ENCODE measurements at regions not wholly inside any gene's neighbourhood (a gene's known extent, or its start where the extent isn't known, plus 50 kb on each side); places are given as distances from the start of the nearest gene placed in this dataset.

DNA sequence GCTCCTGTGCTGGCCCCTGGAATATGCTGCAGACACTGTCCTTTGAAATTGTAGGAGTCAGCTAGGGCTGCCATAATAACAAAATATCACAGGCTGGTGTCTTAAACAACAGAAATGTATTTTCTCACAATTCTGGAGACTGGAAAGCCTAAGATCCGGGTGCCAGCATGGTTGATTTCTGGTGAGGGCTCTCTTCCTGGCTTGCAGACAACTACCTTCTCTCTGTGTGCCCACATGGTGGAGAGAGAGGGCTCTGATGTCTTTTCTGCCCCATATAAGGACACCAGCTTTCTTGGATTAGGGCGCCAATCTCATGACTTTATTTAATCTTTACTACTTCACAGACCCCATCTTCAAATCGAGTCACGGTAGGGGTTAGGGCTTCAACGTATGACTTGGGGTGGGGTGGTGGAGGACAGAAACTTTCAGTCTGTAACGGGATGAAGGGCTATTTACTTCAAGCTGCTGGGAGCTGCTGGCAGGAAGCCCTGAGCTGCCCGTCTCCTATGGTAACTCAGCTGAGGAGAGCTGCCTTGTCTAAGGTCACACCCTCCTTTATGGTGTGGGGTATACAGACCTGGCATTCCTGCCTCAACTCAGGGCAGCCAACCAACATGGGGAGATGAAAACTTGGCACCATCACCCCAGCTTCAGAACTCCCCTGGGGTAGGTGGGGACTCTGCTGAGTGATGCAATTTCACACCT lies 142.9 kb upstream of the ZBED5 start (continued):
- TF ChIP-seq RELA (IDR thresholded peaks at IDR 0.05; ENCODE audit: borderline replicate concordance, partially characterized antibody) (no peak), USF2 (IDR thresholded peaks at IDR 0.05; ENCODE audit: borderline replicate concordance, low read depth, low read length) (no peak), RBBP5 (conservative IDR thresholded peaks at IDR 0.05) (no peak)
- TF ChIP-seq, protein P1, sequence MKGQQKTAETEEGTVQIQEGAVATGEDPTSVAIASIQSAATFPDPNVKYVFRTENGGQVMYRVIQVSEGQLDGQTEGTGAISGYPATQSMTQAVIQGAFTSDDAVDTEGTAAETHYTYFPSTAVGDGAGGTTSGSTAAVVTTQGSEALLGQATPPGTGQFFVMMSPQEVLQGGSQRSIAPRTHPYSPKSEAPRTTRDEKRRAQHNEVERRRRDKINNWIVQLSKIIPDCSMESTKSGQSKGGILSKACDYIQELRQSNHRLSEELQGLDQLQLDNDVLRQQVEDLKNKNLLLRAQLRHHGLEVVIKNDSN (IDR thresholded peaks at IDR 0.05; ENCODE audit: borderline replicate concordance, extremely low read length, insufficient read depth, low read depth, low read length) = no peak
- TF ChIP-seq, protein P2, sequence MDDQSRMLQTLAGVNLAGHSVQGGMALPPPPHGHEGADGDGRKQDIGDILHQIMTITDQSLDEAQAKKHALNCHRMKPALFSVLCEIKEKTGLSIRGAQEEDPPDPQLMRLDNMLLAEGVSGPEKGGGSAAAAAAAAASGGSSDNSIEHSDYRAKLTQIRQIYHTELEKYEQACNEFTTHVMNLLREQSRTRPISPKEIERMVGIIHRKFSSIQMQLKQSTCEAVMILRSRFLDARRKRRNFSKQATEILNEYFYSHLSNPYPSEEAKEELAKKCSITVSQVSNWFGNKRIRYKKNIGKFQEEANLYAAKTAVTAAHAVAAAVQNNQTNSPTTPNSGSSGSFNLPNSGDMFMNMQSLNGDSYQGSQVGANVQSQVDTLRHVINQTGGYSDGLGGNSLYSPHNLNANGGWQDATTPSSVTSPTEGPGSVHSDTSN (IDR thresholded peaks at IDR 0.05; ENCODE audit: insufficient replicate concordance, low read depth, low read length) = no peak
- TF ChIP-seq, protein P3, sequence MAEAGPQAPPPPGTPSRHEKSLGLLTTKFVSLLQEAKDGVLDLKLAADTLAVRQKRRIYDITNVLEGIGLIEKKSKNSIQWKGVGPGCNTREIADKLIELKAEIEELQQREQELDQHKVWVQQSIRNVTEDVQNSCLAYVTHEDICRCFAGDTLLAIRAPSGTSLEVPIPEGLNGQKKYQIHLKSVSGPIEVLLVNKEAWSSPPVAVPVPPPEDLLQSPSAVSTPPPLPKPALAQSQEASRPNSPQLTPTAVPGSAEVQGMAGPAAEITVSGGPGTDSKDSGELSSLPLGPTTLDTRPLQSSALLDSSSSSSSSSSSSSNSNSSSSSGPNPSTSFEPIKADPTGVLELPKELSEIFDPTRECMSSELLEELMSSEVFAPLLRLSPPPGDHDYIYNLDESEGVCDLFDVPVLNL (IDR thresholded peaks at IDR 0.05; ENCODE audit: low read depth, low read length) = no peak

- Histone ChIP-seq H3K79me2 (ENCODE audit: control insufficient read depth, insufficient read depth, low read length) (no peaks in the 10 kb centered on the region), H3K4me2 (ENCODE audit: control insufficient read depth, insufficient read depth) (no peak overlapping the region), H3K36me3 (ENCODE audit: control insufficient read depth in 2 of 2, insufficient read depth in 2 of 2, low read length in 1 of 2) (no peaks in the 10 kb centered on the region), H2AFZ (ENCODE audit: control insufficient read depth, low read depth, low read length) (no peak overlapping the region), H3K27me3 (replicated peaks in 1 of 2; ENCODE audit: control insufficient read depth in 2 of 2, insufficient read depth in 2 of 2, low read length in 1 of 2) (no peaks in the 10 kb centered on the region; a peak in 4 of 4 replicates), H3K9me3 (replicated peaks; ENCODE audit: control insufficient read depth, insufficient read depth, low read length) (no peaks in the 10 kb centered on the region), H4K20me1 (ENCODE audit: control insufficient read depth, insufficient read depth) (no peaks in the 10 kb centered on the region), H3K27ac (ENCODE audit: control insufficient read depth, insufficient read depth) (no peak overlapping the region), H3K9ac (ENCODE audit: control insufficient read depth, insufficient read depth, low read length) (no peak overlapping the region), H3K4me1 (ENCODE audit: control insufficient read depth, insufficient read depth, low read length) (no peaks in the 10 kb centered on the region), H3K4me3 (no peak overlapping the region)
- FAIRE-seq = no peak
- ChIA-PET CTCF (no interaction called here), POLR2A (no interaction called here), RAD21 (ENCODE audit: unreplicated experiment) (no interaction called here), SMC1A (ENCODE audit: uncharacterized antibody, unreplicated experiment) (no interaction called here)
- no TSS peak for BruUV-seq (replicated peaks)
- in situ Hi-C loops (cut with MboI) = no loop called here
- no peak for DNase-seq (ENCODE audit: low read depth, low spot score)
- TF ChIP-seq YY1 (IDR thresholded peaks at IDR 0.05; ENCODE audit: low read depth, low read length) (no peak), CEBPB (IDR thresholded peaks at IDR 0.05; ENCODE audit: borderline replicate concordance in 1 of 2, low read depth in 2 of 2, low read length in 2 of 2) (no peak), ZNF384 (IDR thresholded peaks at IDR 0.05; ENCODE audit: borderline replicate concordance, low read depth, low read length) (no peak), ZNF207 (IDR thresholded peaks at IDR 0.05; ENCODE audit: borderline replicate concordance) (no peak), RUNX3 (IDR thresholded peaks at IDR 0.05; ENCODE audit: low read length) (no peak), EZH2 (IDR thresholded peaks at IDR 0.05; ENCODE audit: borderline replicate concordance, control insufficient read depth, low read depth, low read length) (no peak), HSF1 (IDR thresholded peaks at IDR 0.05; ENCODE audit: low read depth, low read length) (no peak), ZZZ3 (IDR thresholded peaks at IDR 0.05; ENCODE audit: control insufficient read depth, insufficient read length, low read depth) (no peak), SRF (IDR thresholded peaks at IDR 0.05; ENCODE audit: low read depth in 2 of 2, low read length in 2 of 2) (no peak)
- no peak for ATAC-seq
- intact Hi-C loops (cut with micrococcal nuclease; ENCODE audit: unreplicated experiment) = no loop called here
- 48% methylated on average over 5 of the region's 5 CpGs for WGBS (ENCODE audit: insufficient coverage, insufficient replicate concordance, low lambda C conversion rate, missing lambda C conversion rate)
These were observed 140.8 kb upstream of the ZBED5 start for GRCh38 chr11:10998674-10999073.
